Inflammatory macrophage treated with lipopolysaccharide for 1 hour (primary cell): ENCODE measurements at regions not wholly inside any gene's neighbourhood (a gene's known extent, or its start where the extent isn't known, plus 50 kb on each side); places are given as distances from the start of the nearest gene placed in this dataset.
A peak's percentile ranks its signal among the peaks of the same experiment; 100 is the strongest.

Experiments used
- DNase-seq, 2 donors: peaks; one replicate each; pipeline ENCODE4 v3.0.0-alpha.2; 2020 to 2022

DNA sequence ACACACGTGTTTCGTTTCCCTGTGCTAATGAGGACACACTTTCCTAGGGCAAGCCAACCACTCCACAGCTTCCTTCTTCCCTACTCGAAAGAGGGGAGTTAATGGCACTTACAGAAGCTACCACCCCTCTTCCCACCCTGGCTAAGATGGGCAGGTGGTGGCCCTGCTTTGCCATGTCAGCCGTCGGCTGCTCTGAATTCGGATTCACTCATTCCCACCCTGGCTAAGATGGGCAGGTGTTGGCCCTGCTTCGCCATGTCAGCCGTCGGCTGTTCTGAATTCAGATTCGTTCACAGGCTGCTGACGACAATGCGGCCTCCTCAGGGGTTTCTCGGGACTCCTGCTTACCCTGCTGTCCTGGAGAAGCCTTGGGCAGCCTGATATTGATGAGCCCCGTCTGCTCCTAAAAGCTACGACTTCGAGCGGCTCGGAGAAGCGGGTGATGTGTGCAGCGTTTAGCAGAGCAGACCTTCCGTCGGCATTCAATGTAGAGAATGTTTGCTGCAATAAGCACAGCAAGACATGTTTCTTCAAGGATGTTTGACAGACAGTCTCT is 56.2 kb upstream of the PPP2R2D start:
- no peak for DNase-seq

DNA sequence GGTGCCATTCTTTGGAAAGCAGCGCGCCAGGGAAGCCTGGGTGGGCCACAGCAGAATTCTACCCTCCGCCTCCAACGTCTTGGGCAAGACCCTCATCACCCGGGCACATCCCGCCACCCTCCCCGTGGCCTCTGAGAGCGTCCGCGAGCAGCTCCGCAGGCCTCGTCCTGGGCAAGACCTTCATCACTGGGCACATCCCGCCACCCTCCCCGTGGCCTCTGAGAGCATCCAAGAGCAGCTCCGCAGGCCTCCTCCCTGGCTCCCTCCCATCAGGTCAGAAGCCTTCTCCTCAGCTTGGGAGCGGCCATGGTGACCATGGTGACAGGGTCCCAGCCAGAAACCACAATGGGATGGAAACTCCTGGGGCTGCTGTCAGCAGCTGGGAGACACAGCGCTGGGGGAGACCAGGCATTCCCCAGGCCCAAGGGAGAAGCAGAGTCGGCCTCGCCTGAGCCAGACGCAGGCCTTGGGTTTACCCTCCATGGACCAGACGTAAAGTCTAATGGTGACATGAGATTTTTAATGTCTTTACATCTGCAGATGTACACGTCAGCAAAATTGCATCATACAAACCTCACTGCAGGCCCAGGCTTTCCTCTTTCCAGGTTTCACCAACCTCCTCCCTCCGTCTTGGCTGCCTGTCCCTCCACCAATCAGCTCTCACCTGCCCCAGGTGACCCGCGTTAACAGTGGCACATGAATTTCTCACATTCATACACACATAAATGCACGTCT is 55.1 kb upstream of the PPP2R2D start:
- no peak for DNase-seq

DNA sequence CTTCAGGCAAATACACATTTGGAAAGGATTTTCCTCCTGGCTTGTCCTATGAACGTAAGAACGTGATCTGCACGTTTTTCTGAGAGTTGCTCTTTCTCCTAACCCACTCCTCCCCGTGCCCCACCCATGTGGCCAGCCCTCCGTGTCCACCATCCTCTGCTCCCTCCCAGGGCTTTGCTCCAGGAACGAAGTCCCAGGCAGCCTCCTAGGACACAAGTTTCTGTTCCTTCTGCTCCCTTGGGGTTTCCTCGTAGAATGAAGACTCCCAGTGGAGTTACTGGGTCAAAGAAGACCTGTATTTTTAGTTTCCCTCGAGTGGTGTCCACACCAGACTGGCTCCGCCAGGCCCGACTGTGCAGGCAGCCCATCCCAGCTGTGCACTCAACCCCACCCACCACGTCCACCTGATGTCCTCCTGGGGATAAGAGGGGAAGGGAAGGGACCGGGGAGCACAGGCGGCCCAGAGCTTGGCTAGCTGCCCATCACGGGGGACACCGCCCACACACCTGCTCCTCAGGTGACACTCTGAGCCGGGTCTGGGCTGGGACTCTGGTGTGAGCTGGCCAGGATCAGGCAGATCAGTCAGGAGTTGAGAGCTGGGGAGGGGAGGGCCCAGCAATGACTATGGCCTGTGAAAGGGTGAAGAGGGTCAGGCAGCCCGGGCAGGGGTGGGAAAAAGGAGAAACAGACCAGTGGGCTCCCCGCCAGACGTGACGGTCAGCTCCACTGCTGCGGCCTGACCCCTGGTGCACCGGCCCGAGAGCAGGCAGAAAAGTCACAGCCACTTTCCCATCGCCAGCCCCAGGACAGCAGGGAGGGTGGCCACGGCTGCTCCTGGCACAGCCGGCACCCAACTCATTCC is 54.3 kb upstream of the PPP2R2D start:
- no peak for DNase-seq

DNA sequence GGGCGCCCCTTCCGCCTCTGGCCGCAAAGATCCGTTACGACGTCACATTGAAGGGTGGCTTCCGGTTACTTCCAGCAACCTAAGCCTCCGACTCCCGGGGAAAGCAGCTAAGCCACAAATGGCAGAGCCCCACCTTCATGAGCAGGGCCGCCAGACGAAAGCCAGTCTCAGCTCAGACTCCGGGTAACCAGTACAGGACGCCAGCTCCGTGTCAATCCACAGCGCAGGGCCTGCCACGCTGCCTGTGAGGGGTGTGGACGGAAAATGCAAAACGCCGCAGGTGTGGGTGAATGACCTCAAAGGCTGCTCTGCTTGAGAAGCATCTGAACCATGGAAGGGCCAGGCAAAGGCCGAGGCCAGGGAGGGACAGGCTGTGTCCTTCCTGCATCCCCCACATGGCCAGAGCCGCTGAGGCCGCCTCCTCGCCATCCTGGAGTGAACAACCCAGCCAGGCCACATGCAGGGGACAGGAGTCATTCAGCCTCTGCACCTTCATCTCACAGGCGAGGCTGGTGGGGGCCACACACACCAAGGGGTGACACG is 53.5 kb upstream of the PPP2R2D start:
- DNase-seq: no peak

DNA sequence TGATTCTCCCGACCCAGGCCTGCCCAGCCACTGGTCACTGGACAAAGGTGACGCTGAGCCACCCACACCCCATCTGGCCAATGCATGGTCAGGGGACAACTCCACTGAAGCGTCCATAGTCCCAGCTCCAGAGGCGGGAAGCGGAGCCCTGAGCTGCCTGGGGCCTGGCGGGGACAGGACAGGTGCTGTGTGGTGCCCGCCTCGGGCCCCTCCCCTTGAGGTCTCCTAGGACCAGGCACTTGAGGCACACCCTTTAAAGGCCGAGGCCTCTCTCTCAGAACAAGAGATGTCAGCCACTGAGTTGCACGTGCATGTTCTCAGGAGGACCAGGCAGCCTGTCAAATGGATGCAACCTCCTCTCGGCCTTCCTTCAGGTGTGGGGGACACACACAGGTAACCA is 52.5 kb upstream of the PPP2R2D start:
- DNase-seq: no peak

DNA sequence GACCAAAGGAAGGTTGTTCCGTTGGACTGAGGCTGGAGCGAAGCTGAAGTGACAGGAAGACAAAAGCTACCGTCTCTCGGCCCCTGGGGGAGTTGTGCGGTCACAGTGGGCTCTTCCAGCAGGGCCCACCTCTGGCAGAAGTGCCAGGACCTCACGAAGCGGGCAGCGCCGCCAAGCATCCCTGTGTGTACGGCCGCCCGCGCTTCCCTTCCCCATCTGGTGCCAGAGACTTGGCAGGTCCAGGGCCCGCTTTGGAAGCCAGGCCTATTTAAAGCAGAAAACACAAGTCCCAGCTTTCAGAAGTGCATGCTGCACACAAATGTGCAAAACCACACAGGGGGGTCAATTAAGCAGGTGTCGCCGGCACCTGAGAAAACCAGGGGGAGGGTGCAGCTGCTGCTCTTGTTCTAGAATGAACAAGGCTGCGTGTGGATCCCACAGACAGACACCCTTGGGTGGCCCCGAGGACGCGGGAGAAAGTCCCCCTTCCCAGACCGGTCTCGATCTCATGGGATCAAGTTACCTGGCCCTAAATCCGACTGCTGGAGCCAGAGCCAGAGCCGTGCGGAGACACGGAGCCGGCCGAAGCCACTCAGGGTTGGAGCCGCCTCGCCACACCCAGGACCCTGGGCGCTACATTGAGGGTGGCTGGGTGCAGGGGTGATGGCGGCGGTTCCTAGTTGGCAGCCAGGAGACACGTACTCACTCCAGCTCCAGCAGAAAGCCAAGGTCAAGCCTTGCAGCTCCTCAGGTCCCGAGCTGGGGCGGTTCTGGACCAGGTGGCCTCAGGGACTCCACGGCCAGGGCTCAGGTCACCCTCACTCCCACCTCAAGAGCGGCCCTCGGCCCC is 51.8 kb upstream of the PPP2R2D start:
- no peak for DNase-seq

DNA sequence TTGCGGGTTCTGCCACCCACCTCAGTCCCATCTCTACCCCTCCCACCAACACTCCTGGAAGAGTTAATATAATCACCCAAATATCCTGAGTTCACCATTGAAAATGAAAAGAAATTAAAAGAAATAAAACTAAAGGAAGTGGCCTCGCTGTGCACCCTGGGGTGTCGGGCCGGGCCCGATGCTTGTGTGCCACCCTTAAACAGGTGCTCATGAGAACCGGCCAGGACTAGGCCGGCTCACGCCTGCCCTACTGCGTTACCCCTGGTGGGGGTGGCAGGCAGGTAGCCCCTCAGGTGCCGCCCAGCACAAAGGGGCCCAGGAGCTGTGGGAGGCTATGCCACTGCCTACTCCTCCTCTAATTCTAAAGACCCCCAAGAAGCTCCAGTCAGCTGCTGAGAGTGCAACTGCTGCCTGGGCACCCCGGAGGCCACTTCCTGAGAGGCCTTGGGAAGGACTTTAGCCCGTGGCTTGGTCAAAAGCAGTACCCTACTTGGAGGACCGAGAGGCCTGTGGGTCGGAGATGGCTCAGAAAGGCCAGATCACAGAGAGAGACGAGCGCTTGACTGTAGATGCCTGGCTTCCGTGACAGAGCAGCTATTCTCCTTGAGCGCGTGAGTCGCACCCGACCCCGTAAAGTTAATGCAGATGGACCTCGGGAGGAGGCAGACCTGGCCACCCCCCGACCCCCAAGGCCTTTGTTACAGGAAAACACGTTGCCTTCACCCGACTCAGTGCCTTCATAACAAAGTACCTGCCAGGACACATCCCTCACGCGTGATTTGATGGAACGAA is 51.0 kb upstream of the PPP2R2D start:
- DNase-seq: no peak

DNA sequence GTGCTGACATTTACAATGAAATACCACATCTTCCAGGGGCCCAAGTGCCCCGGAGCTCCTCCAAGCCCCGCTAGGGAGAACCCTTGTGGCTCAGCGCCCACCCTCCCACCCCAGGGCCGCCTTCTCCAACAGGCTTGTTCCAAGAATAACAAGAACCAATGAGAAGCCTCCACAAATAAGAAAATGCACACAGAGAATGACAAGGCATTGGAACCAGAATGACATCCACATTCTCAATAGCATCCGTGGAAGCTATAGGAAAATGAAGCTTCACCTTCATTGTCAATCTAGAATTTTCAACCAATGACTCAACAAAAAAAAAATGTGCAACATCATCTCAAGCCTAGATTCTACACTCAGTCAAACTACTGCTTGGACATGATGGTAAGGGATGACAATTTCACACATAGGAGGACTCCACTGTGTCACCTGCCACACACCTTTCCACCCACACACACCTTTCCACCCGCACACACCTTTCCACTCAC is 50.4 kb upstream of the PPP2R2D start:
- DNase-seq: peak in 1 of 2 donors; percentile 3
